GM21526 (cell line): ENCODE measurements at regions not wholly inside any gene's neighbourhood (a gene's known extent, or its start where the extent isn't known, plus 50 kb on each side); places are given as distances from the start of the nearest gene placed in this dataset.
"Not testable (repeated sequence)": the region's sequence is repeated elsewhere in the genome, so short reads cannot be mapped to it uniquely, and the experiment has no call there.

ENCODE experiments used
- ATAC-seq: cut with Tn5 transposase; IDR thresholded peaks from one replicate; pipeline ENCODE4 v1.9.1; 2021; ENCODE audit warnings: moderate library complexity; ENCODE audit not compliant: unreplicated experiment, low FRiP score

DNA sequence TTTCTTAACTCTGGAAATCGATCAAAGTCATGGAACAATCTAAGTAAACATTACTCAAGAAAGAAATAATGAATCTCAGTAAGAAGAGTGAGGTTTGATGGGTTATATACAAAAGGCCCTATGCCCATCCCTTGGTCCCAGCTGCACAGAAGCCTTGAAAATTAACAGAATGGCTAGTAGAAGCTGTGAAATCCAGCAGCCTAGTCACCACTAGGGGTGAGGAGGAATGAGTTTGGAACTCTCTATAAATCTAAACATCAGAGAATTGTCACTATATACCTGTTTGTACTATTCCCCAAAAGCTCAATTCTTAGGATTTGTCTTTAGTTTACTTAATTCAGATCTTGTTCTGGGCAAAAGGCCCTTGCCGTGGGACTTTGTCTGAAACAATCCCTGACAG lies 313.9 kb upstream of the GRID2 start:
- no peak for ATAC-seq

DNA sequence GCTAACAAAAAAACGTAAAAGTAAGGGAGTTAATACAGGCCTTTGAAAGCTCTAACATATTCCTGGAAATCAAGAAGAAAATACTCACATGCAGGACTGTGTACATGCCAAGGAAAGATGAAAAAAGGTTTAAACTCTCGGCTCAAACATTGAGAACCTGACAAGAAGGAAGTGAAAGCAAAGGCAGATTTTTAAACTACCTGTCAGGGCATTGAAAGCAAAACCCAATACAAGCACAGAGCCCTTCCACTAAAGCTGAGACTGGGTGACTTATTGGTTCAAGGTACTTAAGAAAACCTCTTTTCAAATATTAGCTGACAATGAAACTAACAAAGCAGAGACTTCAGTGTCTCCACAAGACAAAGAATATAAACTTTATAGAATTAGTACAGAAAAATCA lies 313.0 kb upstream of the GRID2 start:
- peak; percentile 58 for ATAC-seq

DNA sequence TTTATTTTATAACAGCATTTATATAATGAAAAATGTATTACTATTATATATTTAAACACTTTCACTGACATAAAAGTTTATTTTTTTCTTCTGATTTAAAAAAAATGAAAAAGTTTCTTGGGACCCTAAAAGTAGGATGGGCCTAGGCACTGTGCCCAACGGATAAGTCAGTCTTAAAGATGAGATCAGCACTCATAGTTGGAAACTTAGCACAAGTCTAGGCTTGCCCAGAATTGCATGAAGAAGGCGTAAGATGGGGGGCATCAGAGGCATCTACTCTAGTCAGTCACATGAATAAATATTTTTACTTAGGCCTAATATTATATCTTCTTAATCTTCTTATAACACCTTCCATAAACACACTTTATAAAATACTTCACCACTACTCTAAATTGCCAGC lies 306.7 kb upstream of the GRID2 start:
- ATAC-seq: no peak

DNA sequence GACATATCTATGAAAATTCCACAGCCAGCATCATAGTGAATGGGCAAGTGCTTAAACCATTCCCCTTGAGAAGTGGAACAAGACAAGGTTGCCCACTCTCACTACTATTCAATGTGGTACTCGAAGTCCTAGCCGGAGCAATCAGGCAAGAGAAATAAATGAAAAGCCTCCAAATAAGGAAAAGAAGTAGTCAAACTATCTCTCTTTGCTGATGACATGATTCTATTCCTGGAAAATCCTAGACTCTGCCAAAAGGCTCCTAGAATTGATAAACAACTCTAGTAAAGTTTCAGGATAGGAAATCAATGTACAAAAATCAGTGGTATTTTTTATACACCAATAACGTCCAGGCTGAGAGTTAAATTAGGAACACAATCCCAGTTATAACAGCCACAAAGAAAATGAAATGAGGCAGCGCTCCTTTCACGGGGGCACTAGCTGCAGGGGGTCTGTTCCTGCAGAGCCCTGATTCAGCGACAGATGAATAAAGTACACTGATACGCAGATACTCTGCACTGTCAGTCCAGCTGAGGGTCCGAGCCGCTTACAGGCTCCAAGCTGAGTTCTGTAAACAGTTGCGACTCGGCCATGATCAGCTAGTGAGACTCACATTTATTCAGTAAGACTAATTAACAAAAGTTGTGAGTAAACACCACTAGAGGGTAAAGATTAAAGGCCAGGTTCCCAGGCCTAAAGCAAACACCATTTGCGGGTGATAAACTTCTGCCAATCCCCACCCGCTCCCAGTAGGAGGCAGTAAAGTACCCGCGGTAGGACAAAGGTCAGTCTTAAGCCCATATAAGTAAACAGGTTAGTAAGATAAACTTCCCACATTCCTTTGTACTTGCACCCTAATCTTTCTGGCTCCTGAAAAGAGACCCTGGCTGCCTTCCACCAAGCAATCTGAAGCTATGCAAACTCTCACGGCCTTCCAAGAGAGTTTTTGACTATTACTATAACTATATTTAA lies 290.6 kb upstream of the GRID2 start:
- no peak for ATAC-seq

DNA sequence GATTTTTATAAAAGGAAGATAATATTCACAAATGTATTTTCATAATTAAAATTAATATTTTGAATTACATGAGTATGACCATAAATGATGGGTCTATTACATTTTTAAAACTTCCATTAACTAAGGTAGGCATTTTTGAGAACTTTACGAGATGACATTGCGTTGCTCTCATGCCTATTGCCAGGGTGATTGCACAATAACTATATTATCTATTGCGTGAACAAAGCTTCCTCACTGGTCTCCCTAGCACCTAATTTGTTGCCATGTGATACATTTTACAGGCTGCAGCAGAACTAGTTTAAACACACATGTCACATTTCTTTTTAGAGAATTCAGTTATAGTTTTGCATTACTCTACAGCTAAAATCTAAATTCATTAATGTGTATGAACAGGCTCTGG lies 289.7 kb upstream of the GRID2 start:
- no peak for ATAC-seq

DNA sequence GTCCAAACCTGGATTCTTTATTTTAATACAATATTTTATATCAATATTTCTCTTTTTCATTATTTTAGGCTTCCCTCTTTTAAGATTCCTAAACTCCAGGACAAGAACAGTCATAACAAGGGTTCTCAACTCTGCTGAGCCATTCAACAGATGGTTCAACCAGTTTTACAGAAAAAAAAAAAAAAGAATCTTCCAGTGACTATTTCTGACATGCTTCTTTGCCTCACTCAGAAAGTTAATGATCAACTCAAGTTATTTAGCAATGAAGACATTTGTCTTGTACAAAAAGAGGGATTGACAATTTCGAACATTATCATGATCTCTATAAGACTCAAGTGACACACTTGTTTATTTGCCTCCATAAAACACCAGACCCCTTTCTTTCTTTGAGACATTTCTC lies 282.6 kb upstream of the GRID2 start:
- ATAC-seq: no peak

DNA sequence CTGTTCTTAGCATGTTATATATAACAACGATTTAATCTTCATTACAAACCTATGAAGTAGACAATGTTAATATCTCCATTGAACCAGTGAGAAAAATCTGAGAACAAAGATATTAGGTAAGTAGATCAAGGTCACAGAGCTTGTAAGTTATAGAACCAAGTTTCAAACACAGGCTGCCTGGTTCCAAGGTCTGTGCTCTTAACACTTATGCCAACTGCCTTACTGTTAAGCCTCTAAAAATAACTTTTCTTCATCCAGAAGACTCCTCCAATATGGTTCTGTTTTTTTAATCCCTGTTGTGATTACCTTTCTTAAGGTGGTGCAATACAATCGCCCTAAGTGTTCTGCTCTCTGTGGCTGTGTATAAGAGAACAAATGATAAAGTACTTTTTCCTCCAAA lies 282.0 kb upstream of the GRID2 start:
- ATAC-seq: no peak

DNA sequence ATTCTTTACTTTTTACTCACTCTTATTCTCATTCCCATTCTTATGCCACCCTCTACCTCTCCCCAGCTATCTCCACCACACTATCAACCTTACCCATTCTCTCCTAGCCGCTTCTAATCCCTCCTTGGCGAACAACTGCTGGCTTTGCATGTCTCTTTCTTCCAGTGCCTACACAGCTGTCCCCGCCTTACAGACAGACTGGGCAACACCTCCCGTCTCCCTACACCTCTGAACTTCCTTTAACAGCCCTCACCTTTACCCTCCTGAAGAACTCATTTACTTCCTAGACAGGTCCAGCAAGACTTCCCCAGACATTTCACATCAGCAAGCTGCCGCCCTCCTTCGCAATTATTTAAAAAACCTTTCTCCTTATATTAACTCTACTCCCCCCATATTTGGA lies 274.9 kb upstream of the GRID2 start:
- not testable (repeated sequence) for ATAC-seq

DNA sequence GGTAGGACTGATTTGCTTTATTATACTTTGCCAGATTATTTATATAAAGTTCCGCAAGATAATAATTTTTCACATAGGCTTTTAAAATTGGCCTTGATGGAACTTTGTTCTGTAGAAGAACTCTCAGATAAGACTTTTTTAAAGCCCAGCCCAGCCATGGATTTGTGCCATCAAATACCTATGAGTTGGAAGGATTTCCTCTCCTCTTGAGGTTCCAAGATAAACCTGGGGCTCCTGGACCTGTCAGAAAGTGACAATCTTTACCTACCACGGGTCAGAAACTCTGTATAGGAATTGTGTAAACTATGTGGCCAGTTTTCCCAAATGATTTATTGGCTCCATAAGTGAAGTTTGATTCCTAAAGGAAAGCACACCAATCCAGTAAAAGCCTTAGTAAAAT lies 271.9 kb upstream of the GRID2 start:
- no peak for ATAC-seq

DNA sequence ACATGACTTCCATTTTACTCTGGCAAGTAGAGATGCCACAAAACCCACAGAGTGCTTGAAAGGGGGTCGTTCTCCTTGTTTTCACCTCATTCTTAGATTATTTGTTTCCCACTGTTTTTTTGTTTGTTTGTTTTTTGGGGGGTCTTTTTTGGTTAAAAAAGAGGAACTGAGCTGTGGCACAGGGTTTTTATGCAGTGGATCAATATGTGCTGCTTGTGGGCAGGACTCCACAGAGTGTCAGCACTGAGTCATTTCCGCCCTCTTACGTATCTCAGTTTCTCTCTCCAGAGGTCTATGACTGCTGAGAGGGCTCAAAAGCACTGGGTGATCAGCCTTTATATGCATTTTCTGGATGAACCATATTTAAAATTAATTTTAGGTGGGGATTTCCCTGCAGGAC lies 268.1 kb upstream of the GRID2 start:
- no peak for ATAC-seq

DNA sequence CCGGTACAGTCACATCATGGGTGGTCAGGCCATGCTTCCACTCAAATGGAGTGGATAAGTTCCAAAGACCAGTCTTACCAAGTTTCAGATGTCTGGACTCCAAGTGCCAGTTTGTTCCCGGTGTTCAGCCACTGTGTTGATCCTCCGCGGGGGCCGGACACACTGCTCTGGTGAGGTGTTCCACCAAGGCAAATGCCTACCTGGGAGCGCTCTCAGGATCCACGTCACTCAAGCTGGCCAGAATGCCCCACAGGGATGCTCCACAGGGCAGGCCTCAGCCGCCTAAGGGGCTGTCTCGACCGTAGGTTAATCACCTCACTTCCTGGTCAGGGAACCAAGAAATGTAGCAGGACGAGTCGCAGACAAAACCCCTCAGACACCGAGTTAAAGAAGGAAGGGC lies 258.0 kb upstream of the GRID2 start:
- no peak for ATAC-seq

DNA sequence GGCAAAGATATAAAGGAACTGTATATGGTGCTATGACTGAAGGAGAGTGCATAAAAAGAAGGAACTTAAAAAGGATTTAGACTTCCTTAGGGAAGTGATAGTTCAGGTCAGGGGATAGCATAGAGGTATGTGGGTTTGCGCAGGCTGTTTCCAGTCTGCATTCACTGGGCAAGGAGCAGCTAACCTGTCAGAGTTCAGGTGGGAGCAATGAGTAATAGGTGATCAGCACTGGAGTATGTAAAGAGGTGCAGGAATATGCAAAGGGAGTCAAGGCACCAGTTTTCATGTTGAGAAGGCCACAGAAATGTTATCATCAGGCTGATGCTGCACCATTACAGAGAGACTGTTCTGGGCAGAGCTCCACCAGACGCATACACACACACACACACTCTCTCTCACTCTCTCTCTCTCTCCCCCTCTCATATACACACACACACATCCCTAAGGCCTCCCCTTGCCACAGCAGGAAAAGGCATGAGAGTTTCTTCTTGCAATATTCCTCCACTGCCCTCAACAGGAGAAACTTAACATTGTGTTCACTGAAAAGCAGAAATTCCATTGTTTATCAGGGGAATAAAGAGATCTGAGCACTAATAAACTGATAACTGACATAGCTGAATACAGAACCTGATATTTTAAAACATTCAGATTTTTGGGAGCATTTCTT lies 256.4 kb upstream of the GRID2 start:
- ATAC-seq: no peak

DNA sequence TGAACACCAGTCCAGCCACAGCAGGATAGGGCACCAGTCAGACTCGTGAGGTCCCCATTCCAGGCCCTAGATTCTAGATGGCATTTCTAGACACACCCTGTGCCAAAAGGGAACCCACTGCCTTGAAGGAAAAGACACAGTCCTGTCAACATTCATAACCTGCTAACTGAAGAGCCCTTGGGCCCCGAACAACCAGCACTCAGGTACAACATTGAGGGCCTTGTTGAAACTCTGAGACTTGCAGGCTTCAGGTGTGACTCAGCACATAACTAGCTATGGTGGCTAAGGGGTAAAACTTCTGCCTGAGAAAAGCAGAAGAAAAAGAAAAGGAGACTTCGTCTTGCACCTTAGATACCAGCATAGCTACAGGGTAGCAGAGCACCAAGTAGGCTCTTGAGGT lies 252.9 kb upstream of the GRID2 start:
- ATAC-seq: no peak

DNA sequence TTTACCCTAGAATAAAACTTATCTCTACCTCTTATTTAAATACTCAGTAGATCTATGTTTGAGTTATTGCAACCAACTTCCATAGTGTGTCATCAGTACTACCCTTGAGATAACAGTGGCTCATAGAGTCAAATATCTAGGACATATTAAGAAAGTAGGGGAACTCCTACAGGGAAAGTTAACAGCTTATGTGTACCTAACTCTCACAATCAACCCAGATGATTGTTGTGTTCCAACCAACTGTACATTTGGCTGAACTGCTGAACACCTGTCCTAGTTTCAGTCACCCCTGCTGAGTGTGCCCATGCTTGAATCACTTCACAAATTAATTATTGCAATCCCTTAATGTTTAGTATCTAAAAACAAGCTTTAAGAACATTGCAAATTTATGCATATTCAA lies 244.2 kb upstream of the GRID2 start:
- no peak for ATAC-seq

DNA sequence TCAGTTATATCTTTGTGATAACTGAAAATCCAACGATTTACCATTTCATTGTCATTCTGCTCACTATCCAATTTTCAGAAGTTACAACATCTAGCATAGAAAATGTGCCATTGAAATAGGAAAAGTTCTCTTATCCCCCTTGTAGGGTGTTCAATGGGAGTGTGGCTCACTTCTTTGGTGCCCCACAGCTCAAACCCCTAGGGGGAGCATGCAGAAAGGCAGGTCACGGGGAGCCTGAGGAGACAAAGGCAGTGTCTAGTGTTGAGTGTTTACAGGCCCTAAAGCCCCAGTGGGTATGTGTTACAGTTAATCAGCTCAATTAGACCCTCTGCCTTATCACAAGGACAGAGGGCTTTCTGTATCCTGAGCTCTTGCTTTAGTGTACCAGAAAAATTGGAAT lies 243.4 kb upstream of the GRID2 start:
- ATAC-seq: no peak

DNA sequence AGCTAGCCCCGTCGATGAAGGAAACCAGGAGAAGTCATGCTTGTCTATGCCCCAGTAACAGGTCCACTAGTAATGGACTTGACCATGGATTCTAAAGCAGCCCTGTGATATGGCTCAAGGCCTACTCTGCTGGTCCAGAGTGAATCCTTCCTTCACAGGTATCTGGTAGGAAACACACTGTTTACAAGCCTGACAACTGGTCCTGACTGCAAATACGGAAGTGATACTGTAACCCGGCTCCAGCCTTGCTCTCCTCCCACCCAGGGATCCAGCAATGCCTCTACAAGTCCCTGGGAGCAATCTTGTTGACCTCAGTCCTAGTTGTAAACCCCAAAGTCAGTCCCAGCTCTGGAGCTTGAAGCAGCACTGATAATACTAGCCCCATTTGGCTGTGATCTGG lies 239.2 kb upstream of the GRID2 start:
- ATAC-seq: no peak

DNA sequence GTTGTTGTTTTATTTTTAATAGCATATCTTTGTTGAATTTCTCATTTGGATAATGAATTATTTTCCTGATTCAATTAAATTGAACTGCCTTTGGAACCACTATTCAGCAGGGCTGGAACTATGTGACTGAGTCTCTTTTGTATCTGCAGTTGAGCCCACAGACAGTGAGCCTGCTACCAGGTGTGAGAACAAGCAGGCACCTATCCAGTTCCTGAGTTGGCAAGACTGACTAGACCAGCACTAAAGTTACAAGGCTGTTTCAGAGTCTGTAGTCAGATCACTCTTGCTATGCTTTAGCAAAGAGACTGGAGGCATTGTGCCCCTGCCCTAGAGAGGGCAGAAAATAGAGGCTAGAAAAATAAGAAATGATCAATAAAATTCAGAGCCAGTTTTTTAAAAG lies 237.3 kb upstream of the GRID2 start:
- ATAC-seq: no peak

DNA sequence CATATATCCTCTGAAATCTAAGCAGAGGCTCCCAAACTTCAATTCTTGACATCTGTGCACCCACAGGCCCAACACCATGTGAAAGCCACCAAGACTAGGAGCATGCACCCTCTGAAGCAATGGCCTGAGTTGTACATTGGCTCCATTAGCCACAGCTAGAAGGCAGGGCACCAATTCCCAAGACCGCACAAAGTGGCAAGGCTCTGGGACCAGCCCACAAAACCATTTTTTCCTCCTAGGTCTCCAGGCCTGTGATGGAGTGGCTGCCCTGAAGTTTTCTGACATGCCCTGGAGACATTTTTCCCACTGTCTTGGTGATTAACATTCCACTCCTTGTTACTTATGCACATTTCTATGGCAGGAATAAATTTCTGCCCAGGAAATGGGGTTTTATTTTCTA lies 232.2 kb upstream of the GRID2 start:
- no peak for ATAC-seq

DNA sequence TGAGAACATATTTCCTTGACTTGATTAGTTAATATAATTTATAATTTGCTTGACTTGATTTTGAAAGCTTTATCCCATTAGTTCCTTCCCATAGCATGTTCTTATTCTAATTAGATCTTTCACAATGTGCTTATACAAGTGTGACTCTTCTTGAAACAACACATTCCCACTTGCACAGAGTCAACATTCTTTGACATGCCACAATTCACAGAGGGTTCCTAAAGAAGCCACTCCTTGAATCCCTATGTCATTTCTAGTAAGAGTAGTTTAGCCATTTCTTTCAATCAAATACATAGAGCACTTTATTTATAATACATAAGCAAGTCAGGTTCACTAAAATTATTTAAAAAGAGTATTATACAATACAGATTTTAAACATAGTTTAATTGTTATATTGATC lies 228.9 kb upstream of the GRID2 start:
- no peak for ATAC-seq

DNA sequence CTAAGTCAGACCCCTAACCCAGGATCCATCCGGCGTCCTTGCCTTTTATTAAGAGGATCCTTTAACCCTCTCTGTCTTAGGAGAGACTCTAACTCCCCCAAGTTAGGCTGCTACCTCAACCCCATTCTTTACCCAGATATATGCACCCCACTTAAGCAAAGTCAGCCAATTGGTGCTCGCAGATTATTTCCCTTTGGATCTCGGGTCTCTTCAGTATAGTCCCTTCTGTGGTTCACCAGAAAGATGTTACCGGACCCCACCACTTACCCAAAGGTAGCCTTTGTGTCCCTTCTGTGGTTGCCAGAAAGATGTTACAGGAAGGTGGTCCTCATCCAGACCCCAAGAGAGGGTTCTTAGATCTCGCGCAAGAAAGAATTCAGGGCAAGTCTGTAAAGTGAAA lies 212.9 kb upstream of the GRID2 start:
- no peak for ATAC-seq

DNA sequence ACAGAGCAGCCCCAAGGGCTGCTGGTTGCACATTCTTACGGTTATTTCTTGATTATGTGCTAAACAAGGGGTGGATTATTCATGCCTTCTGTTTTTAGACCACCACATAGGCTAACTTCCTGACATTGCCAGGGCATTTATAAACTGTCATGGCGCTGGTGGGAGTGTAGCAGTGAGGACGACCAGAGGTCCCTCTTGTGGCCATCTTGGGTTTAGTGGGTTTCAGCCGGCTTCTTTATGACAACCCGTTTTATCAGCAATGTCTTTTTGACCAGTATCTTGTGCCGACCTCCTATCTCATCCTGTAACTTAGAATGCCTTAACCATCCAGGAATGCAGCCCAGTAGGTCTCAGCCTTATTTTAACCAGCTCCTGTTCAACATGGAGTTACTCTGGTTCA lies 212.4 kb upstream of the GRID2 start:
- no peak for ATAC-seq

DNA sequence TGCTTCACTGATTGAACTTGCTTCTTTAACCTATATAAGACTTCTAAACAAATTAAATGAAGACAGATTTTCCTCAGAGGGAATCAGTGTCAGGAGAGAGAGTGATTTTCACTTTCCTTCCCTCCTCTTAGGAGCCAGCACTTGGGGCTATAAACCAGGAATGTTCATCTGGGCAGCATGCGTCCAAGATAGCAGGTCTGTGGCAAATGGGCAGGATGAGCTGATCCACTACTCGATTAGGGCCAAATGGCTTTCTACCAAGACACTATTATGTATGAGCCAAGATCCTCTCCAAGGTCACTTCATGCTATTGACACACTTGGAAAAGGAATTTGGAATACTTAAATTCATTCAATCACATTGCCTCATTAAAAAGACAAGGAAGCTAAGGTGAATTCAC lies 203.9 kb upstream of the GRID2 start:
- no peak for ATAC-seq
